Prostate gland (tissue), 2 donors: ENCODE measurements at regions not wholly inside any gene's neighbourhood (a gene's known extent, or its start where the extent isn't known, plus 50 kb on each side); places are given as distances from the start of the nearest gene placed in this dataset.
"Not testable (repeated sequence)": the region's sequence is repeated elsewhere in the genome, so short reads cannot be mapped to it uniquely, and the experiment has no call there.

ENCODE experiments used
- DNase-seq: peaks from one replicate; pipeline ENCODE4 v3.0.0-alpha.2; 2019; ENCODE audit warnings: low spot score
- H3K27ac ChIP-seq, 2 donors: fragments of 200-600 bp; sonication (generic); 2 replicates each; pipeline ENCODE4 v1.5.1; 2017 to 2019
- H3K27me3 ChIP-seq: fragments of 200-600 bp; sonication (generic); replicated peaks from 2 replicates; pipeline ENCODE4 v1.5.1; 2019; ENCODE audit not compliant: insufficient read depth
- H3K36me3 ChIP-seq, 2 donors: fragments of 200-600 bp; sonication (generic); 1 replicate in 1 of 2; 2 replicates in 1 of 2; pipeline versions ENCODE4 v1.5.1 to v1.8.1; 2017 to 2019
- H3K4me1 ChIP-seq: fragments of 200-600 bp; sonication (generic); replicated peaks from 2 replicates; pipeline ENCODE4 v1.5.1; 2019
- H3K4me3 ChIP-seq, 2 donors: fragments of 200-600 bp; sonication (generic); 2 replicates each; pipeline ENCODE4 v1.5.1; 2017 to 2019
- H3K9me3 ChIP-seq: fragments of 200-600 bp; sonication (generic); 2 replicates; pipeline ENCODE4 v1.5.1; 2017
- POLR2A ChIP-seq: fragments of 450-650 bp; IDR thresholded peaks from one replicate; pipeline ENCODE4 v1.6.1; 2016; ENCODE audit warnings: antibody characterized with exemption, mild to moderate bottlenecking
- POLR2AphosphoS5 ChIP-seq: sonication (generic); formaldehyde crosslinking; IDR thresholded peaks from one replicate; pipeline ENCODE4 v1.6.1; 2017; ENCODE audit warnings: antibody characterized with exemption
- WGBS: methylation state at CpG from one replicate; pipeline ENCODE4 v1.1.5; 2018; 5-methylcytosine and 5-hydroxymethylcytosine counted together
- intact Hi-C: fragments of 100-400 bp; cut with DNase I; formaldehyde crosslinking; loops from one replicate; pipeline ENCODE4 v1.14.2; 2022
- TF ChIP-seq, protein P1 (sequence below), 4 experiments: fragments of 200-600 bp in 2 of 4; fragments of 450-650 bp in 2 of 4; sonication (generic) in 2 of 4; IDR thresholded peaks; 1 replicate in 3 of 4; 2 replicates in 1 of 4; pipeline ENCODE4 v1.5.1; 2016 to 2019; ENCODE audit warnings: antibody characterized with exemption in 4 of 4, mild to moderate bottlenecking in 2 of 4, moderate library complexity in 2 of 4

DNA sequence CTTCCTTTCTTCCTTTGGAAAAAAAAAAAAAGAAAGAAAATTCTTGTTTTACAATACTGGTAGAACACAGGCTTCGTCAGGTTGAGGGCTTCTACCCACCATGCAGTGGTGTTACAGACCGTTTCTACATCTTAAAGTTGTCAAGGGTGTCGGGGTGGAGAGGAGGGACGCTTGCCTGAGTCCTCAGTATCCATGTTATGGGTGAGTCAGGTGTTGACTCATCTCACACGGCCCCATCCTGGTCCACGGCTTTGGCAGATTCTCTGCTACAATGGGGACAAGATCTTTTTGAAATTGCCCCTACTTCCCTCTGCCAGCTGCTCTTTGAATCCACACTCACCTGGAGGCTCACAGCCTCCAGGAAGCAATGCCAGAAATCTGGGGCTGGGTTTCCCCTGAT is 310.3 kb upstream of the ZFP42 start:
- TF ChIP-seq, protein P1, sequence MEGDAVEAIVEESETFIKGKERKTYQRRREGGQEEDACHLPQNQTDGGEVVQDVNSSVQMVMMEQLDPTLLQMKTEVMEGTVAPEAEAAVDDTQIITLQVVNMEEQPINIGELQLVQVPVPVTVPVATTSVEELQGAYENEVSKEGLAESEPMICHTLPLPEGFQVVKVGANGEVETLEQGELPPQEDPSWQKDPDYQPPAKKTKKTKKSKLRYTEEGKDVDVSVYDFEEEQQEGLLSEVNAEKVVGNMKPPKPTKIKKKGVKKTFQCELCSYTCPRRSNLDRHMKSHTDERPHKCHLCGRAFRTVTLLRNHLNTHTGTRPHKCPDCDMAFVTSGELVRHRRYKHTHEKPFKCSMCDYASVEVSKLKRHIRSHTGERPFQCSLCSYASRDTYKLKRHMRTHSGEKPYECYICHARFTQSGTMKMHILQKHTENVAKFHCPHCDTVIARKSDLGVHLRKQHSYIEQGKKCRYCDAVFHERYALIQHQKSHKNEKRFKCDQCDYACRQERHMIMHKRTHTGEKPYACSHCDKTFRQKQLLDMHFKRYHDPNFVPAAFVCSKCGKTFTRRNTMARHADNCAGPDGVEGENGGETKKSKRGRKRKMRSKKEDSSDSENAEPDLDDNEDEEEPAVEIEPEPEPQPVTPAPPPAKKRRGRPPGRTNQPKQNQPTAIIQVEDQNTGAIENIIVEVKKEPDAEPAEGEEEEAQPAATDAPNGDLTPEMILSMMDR (IDR thresholded peaks at IDR 0.05): no peak
- no peak for TF ChIP-seq POLR2AphosphoS5
- TF ChIP-seq POLR2A: no peak
- 76% methylated on average over 6 of the region's 6 CpGs for WGBS
- Histone ChIP-seq H3K36me3 (no peaks in the 10 kb centered on the region), H3K4me1 (no peaks in the 10 kb centered on the region), H3K27me3 (no peaks in the 10 kb centered on the region), H3K27ac (no peak overlapping the region), H3K4me3 (no peak overlapping the region), H3K9me3 (no peaks in the 10 kb centered on the region)
- no peak for DNase-seq
- intact Hi-C loops: no loop called here

- intact Hi-C loops: no loop called here
- WGBS: 77% methylated on average over 4 of the region's 4 CpGs
- no peak for TF ChIP-seq POLR2A
- TF ChIP-seq, protein P1 (IDR thresholded peaks at IDR 0.05): no peak
- TF ChIP-seq POLR2AphosphoS5: no peak
- H3K36me3 ChIP-seq: no peaks in the 10 kb centered on the region
- no peak overlapping the region for H3K4me3 ChIP-seq
- no peaks in the 10 kb centered on the region for H3K9me3 ChIP-seq
- H3K27me3 ChIP-seq: no peaks in the 10 kb centered on the region
- H3K27ac ChIP-seq: no peak overlapping the region
- no peaks in the 10 kb centered on the region for H3K4me1 ChIP-seq
- no peak for DNase-seq
Measured at GRCh38 chr4:187687697-187688096, 307.9 kb upstream of the ZFP42 start.

DNA sequence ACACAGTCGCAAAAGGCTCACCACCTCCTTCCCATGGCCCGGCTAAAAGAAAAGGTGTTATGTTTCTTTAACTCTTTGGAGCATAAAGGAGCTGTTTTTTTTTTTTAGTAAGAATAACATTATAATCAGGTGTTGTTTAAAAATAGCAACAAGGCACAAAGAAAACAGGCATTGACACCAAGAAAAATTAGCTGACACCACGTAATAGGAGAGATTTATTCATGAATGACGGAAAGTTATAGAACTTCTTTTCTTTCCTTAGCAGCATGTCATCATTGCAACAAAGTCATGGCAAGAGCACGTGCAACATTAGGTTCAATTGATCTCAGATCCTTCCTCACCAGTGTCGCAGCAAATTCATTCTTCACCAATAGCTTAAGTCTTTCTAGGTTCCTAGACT is 302.9 kb upstream of the ZFP42 start:
- 71% methylated on average over 6 of the region's 6 CpGs for WGBS

DNA sequence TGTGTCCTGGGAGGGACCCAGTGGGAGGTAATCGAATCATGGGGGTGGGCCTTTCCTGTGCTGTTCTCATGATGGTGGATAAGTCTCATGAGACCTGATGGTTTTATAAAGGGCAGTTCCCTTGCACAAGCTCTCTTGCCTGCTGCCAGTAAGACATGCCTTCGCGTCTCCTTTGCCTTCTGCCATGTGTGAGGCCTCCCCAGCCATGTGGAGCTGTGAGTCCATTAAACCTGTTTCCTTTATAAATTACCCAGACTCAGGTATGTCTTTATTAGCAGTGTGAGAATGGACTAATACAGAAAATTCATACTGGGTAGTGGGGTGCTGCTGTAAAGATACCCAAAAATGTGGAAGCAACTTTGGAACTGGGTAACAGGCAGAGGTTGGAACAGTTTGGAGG is 300.0 kb upstream of the ZFP42 start:
- H3K36me3 ChIP-seq, DNase-seq, H3K27me3 ChIP-seq, H3K4me3 ChIP-seq, H3K27ac ChIP-seq, intact Hi-C loops, H3K4me1 ChIP-seq, H3K9me3 ChIP-seq: not testable (repeated sequence)
- WGBS: 92% methylated on average over 3 of the region's 3 CpGs

More for the DNA sequence above, 302.9 kb upstream of the ZFP42 start:
- Histone ChIP-seq H3K27me3 (no peaks in the 10 kb centered on the region), H3K4me1 (no peaks in the 10 kb centered on the region), H3K27ac (no peak overlapping the region), H3K36me3 (no peaks in the 10 kb centered on the region), H3K4me3 (no peak overlapping the region), H3K9me3 (no peaks in the 10 kb centered on the region)
- TF ChIP-seq, protein P1 (IDR thresholded peaks at IDR 0.05): no peak
- TF ChIP-seq POLR2A: no peak
- TF ChIP-seq POLR2AphosphoS5: no peak
- intact Hi-C loops: no loop called here
- DNase-seq: no peak

- TF ChIP-seq, protein P1 (IDR thresholded peaks at IDR 0.05): no peak
- no peak for TF ChIP-seq POLR2A
- H3K4me3 ChIP-seq: no peak overlapping the region
- H3K36me3 ChIP-seq: no peaks in the 10 kb centered on the region
- H3K4me1 ChIP-seq: no peaks in the 10 kb centered on the region
- no peaks in the 10 kb centered on the region for H3K27me3 ChIP-seq
- intact Hi-C loops: no loop called here
- DNase-seq: no peak
- 90% methylated on average over 3 of the region's 3 CpGs for WGBS
- no peak overlapping the region for H3K27ac ChIP-seq
- no peaks in the 10 kb centered on the region for H3K9me3 ChIP-seq
Measured at GRCh38 chr4:187711586-187711985, 284.0 kb upstream of the ZFP42 start.

DNA sequence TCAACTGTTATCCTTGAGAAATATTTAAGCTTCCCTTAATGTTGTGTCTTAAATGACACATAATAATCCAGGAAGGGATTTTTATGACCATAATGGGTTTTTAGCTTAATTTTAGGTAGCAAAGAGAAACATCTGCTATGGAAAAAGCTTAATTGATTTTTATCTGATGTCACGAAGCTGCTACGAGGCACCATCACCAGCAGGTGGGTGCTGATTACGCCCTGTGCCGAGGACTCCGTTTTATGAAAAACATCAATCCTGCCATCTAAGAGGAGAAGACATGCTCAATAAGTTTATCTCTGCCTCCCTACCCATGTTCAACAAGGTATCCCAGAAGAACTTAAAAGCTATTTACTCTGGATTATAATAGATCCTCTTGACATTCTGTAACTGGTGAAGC is 280.6 kb upstream of the ZFP42 start:
- Histone ChIP-seq H3K27me3 (no peaks in the 10 kb centered on the region), H3K27ac (no peak overlapping the region), H3K4me3 (no peak overlapping the region), H3K4me1 (no peaks in the 10 kb centered on the region), H3K36me3 (no peaks in the 10 kb centered on the region), H3K9me3 (no peaks in the 10 kb centered on the region)
- TF ChIP-seq, protein P1 (IDR thresholded peaks at IDR 0.05): no peak
- TF ChIP-seq POLR2AphosphoS5 (no peak), POLR2A (no peak)
- 75% methylated on average over 5 of the region's 5 CpGs for WGBS
- DNase-seq: no peak
- intact Hi-C loops: no loop called here
